Omental fat pad (tissue), 3 donors: ENCODE measurements at regions not wholly inside any gene's neighbourhood (a gene's known extent, or its start where the extent isn't known, plus 50 kb on each side); places are given as distances from the start of the nearest gene placed in this dataset.
"Not testable (repeated sequence)": the region's sequence is repeated elsewhere in the genome, so short reads cannot be mapped to it uniquely, and the experiment has no call there.

Experiments used
- ATAC-seq: fragments of 150-250 bp; one replicate; pipeline ENCODE4 v1.9.1; 2016; ENCODE audit warnings: mild to moderate bottlenecking, moderate library complexity; ENCODE audit not compliant: low FRiP score
- DNase-seq: peaks from one replicate; pipeline ENCODE4 v3.0.0-alpha.2; 2019; ENCODE audit warnings: low spot score
- TF ChIP-seq, protein P1 (sequence below), 3 donors: fragments of 450-650 bp; IDR thresholded peaks; one replicate each; pipeline ENCODE4 v1.5.1; 2016 to 2017; ENCODE audit warnings: antibody characterized with exemption in 3 of 3, mild to moderate bottlenecking in 3 of 3, moderate library complexity in 2 of 3

DNA sequence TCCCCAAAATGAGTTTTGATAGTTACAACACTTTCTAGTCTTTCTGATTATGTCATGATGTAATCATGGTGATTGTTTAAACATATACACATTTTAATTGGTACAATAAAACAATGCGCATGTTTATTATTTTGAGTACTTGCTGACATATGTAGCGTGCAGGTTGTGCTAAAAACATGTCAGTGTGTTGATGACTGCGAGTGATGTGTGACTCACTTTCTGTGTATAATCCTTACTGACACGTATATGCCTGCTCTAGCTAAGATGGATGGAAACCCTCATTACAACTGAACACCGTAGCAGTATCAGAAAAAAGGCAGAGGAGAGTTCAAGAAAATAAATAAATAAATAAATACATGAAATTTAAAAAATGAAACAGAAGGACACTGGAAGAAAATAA lies 1552.4 kb upstream of the FLRT2 start:
- TF ChIP-seq, protein P1, sequence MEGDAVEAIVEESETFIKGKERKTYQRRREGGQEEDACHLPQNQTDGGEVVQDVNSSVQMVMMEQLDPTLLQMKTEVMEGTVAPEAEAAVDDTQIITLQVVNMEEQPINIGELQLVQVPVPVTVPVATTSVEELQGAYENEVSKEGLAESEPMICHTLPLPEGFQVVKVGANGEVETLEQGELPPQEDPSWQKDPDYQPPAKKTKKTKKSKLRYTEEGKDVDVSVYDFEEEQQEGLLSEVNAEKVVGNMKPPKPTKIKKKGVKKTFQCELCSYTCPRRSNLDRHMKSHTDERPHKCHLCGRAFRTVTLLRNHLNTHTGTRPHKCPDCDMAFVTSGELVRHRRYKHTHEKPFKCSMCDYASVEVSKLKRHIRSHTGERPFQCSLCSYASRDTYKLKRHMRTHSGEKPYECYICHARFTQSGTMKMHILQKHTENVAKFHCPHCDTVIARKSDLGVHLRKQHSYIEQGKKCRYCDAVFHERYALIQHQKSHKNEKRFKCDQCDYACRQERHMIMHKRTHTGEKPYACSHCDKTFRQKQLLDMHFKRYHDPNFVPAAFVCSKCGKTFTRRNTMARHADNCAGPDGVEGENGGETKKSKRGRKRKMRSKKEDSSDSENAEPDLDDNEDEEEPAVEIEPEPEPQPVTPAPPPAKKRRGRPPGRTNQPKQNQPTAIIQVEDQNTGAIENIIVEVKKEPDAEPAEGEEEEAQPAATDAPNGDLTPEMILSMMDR (IDR thresholded peaks at IDR 0.05), result no peak
- ATAC-seq (no peak), DNase-seq (no peak)

GRCh38 chr14:83981676-83982258 lies 1548.2 kb upstream of the FLRT2 start:
- DNase-seq, ATAC-seq: not testable (repeated sequence)

- ATAC-seq (no peak), DNase-seq (no peak)
- TF ChIP-seq, protein P1 (IDR thresholded peaks at IDR 0.05), result no peak
These were observed 1541.7 kb upstream of the FLRT2 start for GRCh38 chr14:83988275-83988674.

- DNase-seq (no peak), ATAC-seq (no peak)
- TF ChIP-seq, protein P1 (IDR thresholded peaks at IDR 0.05), result no peak
These were observed 1538.3 kb upstream of the FLRT2 start for GRCh38 chr14:83991666-83992065.

DNA sequence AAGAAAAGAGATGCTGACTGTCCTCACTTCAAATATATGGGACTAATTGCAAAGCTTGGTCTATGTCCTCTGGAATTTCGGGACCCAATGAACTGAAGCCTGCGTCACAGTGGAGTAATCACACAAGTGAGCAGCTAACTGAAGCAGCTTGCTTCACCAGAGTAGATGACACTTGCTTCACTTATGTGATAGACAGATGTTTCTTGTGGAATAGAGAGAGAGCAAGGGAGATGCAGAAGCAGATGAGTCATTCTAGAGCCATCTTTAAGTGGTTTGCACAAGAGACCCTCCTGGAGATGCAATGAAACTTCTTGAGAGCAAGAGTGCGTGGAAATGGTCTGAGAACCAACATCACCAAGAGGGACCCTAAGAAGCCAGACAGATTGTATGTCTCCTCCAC lies 1537.1 kb upstream of the FLRT2 start:
- DNase-seq (no peak), ATAC-seq (no peak)
- TF ChIP-seq, protein P1 (IDR thresholded peaks at IDR 0.05), result no peak

DNA sequence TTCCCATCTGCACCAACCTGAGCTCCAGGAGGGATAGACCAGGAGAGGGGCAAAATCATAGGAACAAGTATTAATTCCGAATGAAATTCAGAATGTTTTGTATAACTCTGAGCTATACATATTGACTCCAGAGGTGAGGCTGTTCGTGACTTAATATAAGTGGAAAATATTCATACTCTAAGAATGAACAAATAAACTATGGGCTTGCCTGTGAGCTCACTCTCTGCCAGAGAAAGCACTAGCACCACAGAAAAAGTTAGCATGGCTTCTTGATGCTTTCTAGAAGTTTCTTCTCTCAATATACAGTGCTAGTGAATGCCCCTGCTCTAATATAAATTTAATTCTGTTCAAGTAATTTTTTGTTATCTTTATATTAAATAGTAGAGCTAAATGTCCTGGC lies 1536.4 kb upstream of the FLRT2 start:
- no peak for ATAC-seq
- TF ChIP-seq, protein P1 (IDR thresholded peaks at IDR 0.05), result no peak
- no peak for DNase-seq

- ATAC-seq (no peak), DNase-seq (no peak)
- TF ChIP-seq, protein P1 (IDR thresholded peaks at IDR 0.05), result no peak
These were observed 1535.9 kb upstream of the FLRT2 start for GRCh38 chr14:83994020-83994419.

DNA sequence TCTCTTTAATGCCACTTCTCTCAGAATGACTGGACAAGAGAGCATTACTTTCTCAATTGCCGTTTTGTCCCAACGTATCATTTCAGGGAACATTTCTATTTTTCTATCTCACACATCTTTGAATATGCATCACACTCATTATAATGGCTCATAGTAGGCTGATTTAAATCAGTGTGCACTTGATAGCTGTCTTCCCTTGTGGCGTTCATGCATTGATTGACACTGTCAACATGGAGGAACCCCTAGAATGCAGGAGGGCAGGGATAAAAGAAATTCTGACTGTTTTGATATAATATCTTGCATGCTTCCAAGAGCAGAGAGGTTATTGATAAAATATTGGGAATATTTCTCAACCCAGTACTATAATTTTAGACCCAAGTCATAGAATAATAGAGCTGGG lies 1528.9 kb upstream of the FLRT2 start:
- TF ChIP-seq, protein P1 (IDR thresholded peaks at IDR 0.05), result no peak
- no peak for ATAC-seq
- no peak for DNase-seq
